ENCODE measurements at regions not wholly inside any gene's neighbourhood (a gene's known extent, or its start where the extent isn't known, plus 50 kb on each side); places are given as distances from the start of the nearest gene placed in this dataset.

GRCh38 chr1:170231662-170232061 lies 85.9 kb downstream of the NTMT2 start:
- H3K4me3 ChIP-seq (ENCODE audit: control insufficient read depth in 1 of 7, extremely low read depth in 1 of 7, insufficient read depth in 4 of 7, low read depth in 2 of 7, low read length in 6 of 7) = no peak overlapping the region
- 100% methylated on average over 1 of the region's 1 CpG for WGBS (ENCODE audit: insufficient coverage)

GRCh38 chr1:170238704-170239391 lies 93.1 kb downstream of the NTMT2 start:
- H3K4me1 ChIP-seq (ENCODE audit: control extremely low read depth in 1 of 4, control insufficient read depth in 4 of 4, insufficient read depth in 4 of 4, low read length in 3 of 4) = no peaks in the 10 kb centered on the region

More at GRCh38 chr1:170231662-170232061, 85.9 kb downstream of the NTMT2 start:
- Histone ChIP-seq H3K9me3 (ENCODE audit: control extremely low read depth in 1 of 5, control insufficient read depth in 4 of 5, insufficient read depth in 2 of 5, low read depth in 1 of 5, low read length in 4 of 5) (no peaks in the 10 kb centered on the region), H3K36me3 (ENCODE audit: control insufficient read depth in 4 of 4, insufficient read depth in 4 of 4, low read length in 3 of 4) (no peaks in the 10 kb centered on the region), H3K27me3 (replicated peaks in 2 of 5; ENCODE audit: control insufficient read depth in 4 of 5, insufficient read depth in 5 of 5, low read length in 4 of 5) (no peaks in the 10 kb centered on the region), H3K27ac (ENCODE audit: insufficient read depth in 1 of 2, low read depth in 1 of 2, low read length in 2 of 2, poor library complexity in 1 of 2, severe bottlenecking in 2 of 2) (no peak overlapping the region), H3K4me1 (ENCODE audit: control extremely low read depth in 1 of 4, control insufficient read depth in 4 of 4, insufficient read depth in 4 of 4, low read length in 3 of 4) (no peaks in the 10 kb centered on the region)
- ChIA-PET CTCF (no interaction called here), POLR2A (no interaction called here)
- DNase-seq = no peak

GRCh38 chr1:170239445-170239844 lies 93.7 kb downstream of the NTMT2 start:
- DNase-seq = no peak
- Histone ChIP-seq H3K27ac (ENCODE audit: insufficient read depth in 1 of 2, low read depth in 1 of 2, low read length in 2 of 2, poor library complexity in 1 of 2, severe bottlenecking in 2 of 2) (no peak overlapping the region), H3K27me3 (replicated peaks in 2 of 5; ENCODE audit: control insufficient read depth in 4 of 5, insufficient read depth in 5 of 5, low read length in 4 of 5) (no peaks in the 10 kb centered on the region), H3K36me3 (ENCODE audit: control insufficient read depth in 4 of 4, insufficient read depth in 4 of 4, low read length in 3 of 4) (no peaks in the 10 kb centered on the region), H3K9me3 (ENCODE audit: control extremely low read depth in 1 of 5, control insufficient read depth in 4 of 5, insufficient read depth in 2 of 5, low read depth in 1 of 5, low read length in 4 of 5) (no peaks in the 10 kb centered on the region), H3K4me3 (ENCODE audit: control insufficient read depth in 1 of 7, extremely low read depth in 1 of 7, insufficient read depth in 4 of 7, low read depth in 2 of 7, low read length in 6 of 7) (no peak overlapping the region), H3K4me1 (ENCODE audit: control extremely low read depth in 1 of 4, control insufficient read depth in 4 of 4, insufficient read depth in 4 of 4, low read length in 3 of 4) (no peaks in the 10 kb centered on the region)
- ChIA-PET CTCF (no interaction called here), POLR2A (no interaction called here)
- WGBS (ENCODE audit: insufficient coverage) = 10% methylated on average over 1 of the region's 3 CpGs

More at GRCh38 chr1:170238704-170239391, 93.1 kb downstream of the NTMT2 start:
- Histone ChIP-seq H3K27me3 (replicated peaks in 2 of 5; ENCODE audit: control insufficient read depth in 4 of 5, insufficient read depth in 5 of 5, low read length in 4 of 5) (no peaks in the 10 kb centered on the region), H3K36me3 (ENCODE audit: control insufficient read depth in 4 of 4, insufficient read depth in 4 of 4, low read length in 3 of 4) (no peaks in the 10 kb centered on the region), H3K27ac (ENCODE audit: insufficient read depth in 1 of 2, low read depth in 1 of 2, low read length in 2 of 2, poor library complexity in 1 of 2, severe bottlenecking in 2 of 2) (no peak overlapping the region), H3K4me3 (ENCODE audit: control insufficient read depth in 1 of 7, extremely low read depth in 1 of 7, insufficient read depth in 4 of 7, low read depth in 2 of 7, low read length in 6 of 7) (no peak overlapping the region), H3K9me3 (ENCODE audit: control extremely low read depth in 1 of 5, control insufficient read depth in 4 of 5, insufficient read depth in 2 of 5, low read depth in 1 of 5, low read length in 4 of 5) (no peaks in the 10 kb centered on the region)
- WGBS (ENCODE audit: insufficient coverage) = 86% methylated on average over 6 of the region's 7 CpGs
- no peak for DNase-seq
- ChIA-PET POLR2A (no interaction called here), CTCF (no interaction called here)

GRCh38 chr1:170240409-170240808 lies 94.7 kb downstream of the NTMT2 start:
- H3K36me3 ChIP-seq (ENCODE audit: control insufficient read depth in 4 of 4, insufficient read depth in 4 of 4, low read length in 3 of 4) = no peaks in the 10 kb centered on the region
- ChIA-PET POLR2A (no interaction called here), CTCF (interaction anchor here (1.0 kb wide), 1 partner anchor 10 kb away, joined by 3 read pairs; no protein-coding TSS in a partner anchor)
- H3K27me3 ChIP-seq (replicated peaks in 2 of 5; ENCODE audit: control insufficient read depth in 4 of 5, insufficient read depth in 5 of 5, low read length in 4 of 5) = no peaks in the 10 kb centered on the region
- H3K9me3 ChIP-seq (ENCODE audit: control extremely low read depth in 1 of 5, control insufficient read depth in 4 of 5, insufficient read depth in 2 of 5, low read depth in 1 of 5, low read length in 4 of 5) = no peaks in the 10 kb centered on the region
- H3K4me1 ChIP-seq (ENCODE audit: control extremely low read depth in 1 of 4, control insufficient read depth in 4 of 4, insufficient read depth in 4 of 4, low read length in 3 of 4) = no peaks in the 10 kb centered on the region
- H3K4me3 ChIP-seq (ENCODE audit: control insufficient read depth in 1 of 7, extremely low read depth in 1 of 7, insufficient read depth in 4 of 7, low read depth in 2 of 7, low read length in 6 of 7) = no peak overlapping the region
- DNase-seq = no peak
- no peak overlapping the region for H3K27ac ChIP-seq (ENCODE audit: insufficient read depth in 1 of 2, low read depth in 1 of 2, low read length in 2 of 2, poor library complexity in 1 of 2, severe bottlenecking in 2 of 2)
- 89% methylated on average over 1 of the region's 2 CpGs for WGBS (ENCODE audit: insufficient coverage)

- H3K4me1 ChIP-seq (ENCODE audit: control extremely low read depth in 1 of 4, control insufficient read depth in 4 of 4, insufficient read depth in 4 of 4, low read length in 3 of 4) = no peaks in the 10 kb centered on the region
- H3K4me3 ChIP-seq (ENCODE audit: control insufficient read depth in 1 of 7, extremely low read depth in 1 of 7, insufficient read depth in 4 of 7, low read depth in 2 of 7, low read length in 6 of 7) = no peak overlapping the region
- no peaks in the 10 kb centered on the region for H3K27me3 ChIP-seq (replicated peaks in 2 of 5; ENCODE audit: control insufficient read depth in 4 of 5, insufficient read depth in 5 of 5, low read length in 4 of 5)
- ChIA-PET POLR2A (no interaction called here), CTCF (interaction anchor here (1.0 kb wide), 1 partner anchor 11 kb away, joined by 3 read pairs; no protein-coding TSS in a partner anchor)
- no peak overlapping the region for H3K27ac ChIP-seq (ENCODE audit: insufficient read depth in 1 of 2, low read depth in 1 of 2, low read length in 2 of 2, poor library complexity in 1 of 2, severe bottlenecking in 2 of 2)
- 98% methylated on average over 7 of the region's 7 CpGs for WGBS (ENCODE audit: insufficient coverage)
- no peaks in the 10 kb centered on the region for H3K9me3 ChIP-seq (ENCODE audit: control extremely low read depth in 1 of 5, control insufficient read depth in 4 of 5, insufficient read depth in 2 of 5, low read depth in 1 of 5, low read length in 4 of 5)
- no peak for DNase-seq
- no peaks in the 10 kb centered on the region for H3K36me3 ChIP-seq (ENCODE audit: control insufficient read depth in 4 of 4, insufficient read depth in 4 of 4, low read length in 3 of 4)
Observed at GRCh38 chr1:170241266-170241851, 95.6 kb downstream of the NTMT2 start.

- POLR2A ChIA-PET = no interaction called here
- no peak overlapping the region for H3K27ac ChIP-seq (ENCODE audit: insufficient read depth in 1 of 2, low read depth in 1 of 2, low read length in 2 of 2, poor library complexity in 1 of 2, severe bottlenecking in 2 of 2)
- H3K9me3 ChIP-seq (ENCODE audit: control extremely low read depth in 1 of 5, control insufficient read depth in 4 of 5, insufficient read depth in 2 of 5, low read depth in 1 of 5, low read length in 4 of 5) = peaks cover 0 to 4% (median 0%) of the 10 kb centered on the region in 5 experiments
- H3K4me1 ChIP-seq (ENCODE audit: control extremely low read depth in 1 of 4, control insufficient read depth in 4 of 4, insufficient read depth in 4 of 4, low read length in 3 of 4) = no peaks in the 10 kb centered on the region
- peak in 2 of 3 donors; percentile 1 to 3 for DNase-seq
- CTCF ChIA-PET = no interaction called here
- no peaks in the 10 kb centered on the region for H3K27me3 ChIP-seq (replicated peaks in 2 of 5; ENCODE audit: control insufficient read depth in 4 of 5, insufficient read depth in 5 of 5, low read length in 4 of 5)
- no peaks in the 10 kb centered on the region for H3K36me3 ChIP-seq (ENCODE audit: control insufficient read depth in 4 of 4, insufficient read depth in 4 of 4, low read length in 3 of 4)
- 63% methylated on average over 2 of the region's 5 CpGs for WGBS (ENCODE audit: insufficient coverage)
- H3K4me3 ChIP-seq (ENCODE audit: control insufficient read depth in 1 of 7, extremely low read depth in 1 of 7, insufficient read depth in 4 of 7, low read depth in 2 of 7, low read length in 6 of 7) = no peak overlapping the region
Observed at GRCh38 chr1:170247751-170248521, 102.2 kb downstream of the NTMT2 start.
